ENCODE measurements at regions not wholly inside any gene's neighbourhood (a gene's known extent, or its start where the extent isn't known, plus 50 kb on each side); places are given as distances from the start of the nearest gene placed in this dataset.

GRCh38 chr3:24623657-24624056 is 129.0 kb upstream of the THRB start (continued):
- no peak for TF ChIP-seq SUZ12 (IDR thresholded peaks at IDR 0.05; ENCODE audit: low read length)
- TF ChIP-seq GABPA (IDR thresholded peaks at IDR 0.05; ENCODE audit: borderline replicate concordance, insufficient read depth, low read length): no peak
- no peak for TF ChIP-seq EZH2 (IDR thresholded peaks at IDR 0.05; ENCODE audit: low read depth, low read length, severe bottlenecking)
- no peak for TF ChIP-seq CTBP2 (IDR thresholded peaks at IDR 0.05; ENCODE audit: borderline replicate concordance, insufficient read depth, insufficient read length, low read length)
- no peak for TF ChIP-seq CHD2 (IDR thresholded peaks at IDR 0.05; ENCODE audit: low read length)
- TF ChIP-seq POU5F1 (IDR thresholded peaks at IDR 0.05; ENCODE audit: low read depth, low read length): no peak

All from H1 (cell line).